ENCODE measurements at regions not wholly inside any gene's neighbourhood (a gene's known extent, or its start where the extent isn't known, plus 50 kb on each side); places are given as distances from the start of the nearest gene placed in this dataset.
"Not testable (repeated sequence)": the region's sequence is repeated elsewhere in the genome, so short reads cannot be mapped to it uniquely, and the experiment has no call there.

DNA sequence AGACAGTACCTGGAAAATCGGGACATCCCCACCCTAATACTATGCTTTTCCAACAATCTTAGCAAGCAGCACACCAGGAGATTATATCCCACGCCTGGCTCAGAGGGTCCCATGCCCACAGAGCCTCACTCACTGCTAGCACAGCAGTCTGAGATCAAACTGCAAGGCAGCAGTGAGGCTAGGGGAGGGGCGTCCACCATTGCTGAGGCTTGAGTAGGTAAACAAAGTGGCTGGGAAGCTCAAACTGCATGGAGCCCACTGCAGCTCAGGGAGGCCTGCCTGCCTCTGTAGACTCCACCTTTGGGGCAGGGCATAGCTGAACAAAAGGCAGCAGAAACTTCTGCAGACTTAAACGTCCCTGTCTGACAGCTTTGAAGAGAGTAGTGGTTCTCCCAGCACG lies 275.5 kb downstream of the IKZF2 start:
- DNase-seq (ENCODE audit: extremely low read depth, low read depth), result not testable (repeated sequence)

DNA sequence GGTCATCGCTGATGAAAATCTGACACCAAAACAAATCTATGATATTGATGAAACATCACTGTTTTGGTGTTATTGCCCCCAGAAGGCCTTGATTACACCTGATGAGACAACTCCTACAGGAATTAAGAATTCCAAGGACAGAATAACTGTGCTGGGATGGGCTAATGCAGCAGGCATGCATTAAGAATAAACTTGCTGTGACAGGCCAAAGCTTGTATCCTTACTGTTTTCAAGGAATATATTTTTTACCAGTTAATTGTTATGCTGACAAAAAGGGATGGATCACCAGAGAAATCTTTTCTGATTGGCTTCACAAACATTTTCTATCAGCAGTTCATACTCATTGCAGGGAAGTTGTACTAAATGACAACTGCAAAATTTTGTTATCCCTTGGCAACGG lies 278.2 kb downstream of the IKZF2 start:
- DNase-seq (ENCODE audit: extremely low read depth, low read depth), result no peak

- no peak for DNase-seq (ENCODE audit: extremely low read depth, low read depth)
Observed at GRCh38 chr2:212871597-212871996, 279.8 kb downstream of the IKZF2 start.

GRCh38 chr2:212864186-212864585 lies 287.2 kb downstream of the IKZF2 start:
- no peak for DNase-seq (ENCODE audit: extremely low read depth, low read depth)

DNA sequence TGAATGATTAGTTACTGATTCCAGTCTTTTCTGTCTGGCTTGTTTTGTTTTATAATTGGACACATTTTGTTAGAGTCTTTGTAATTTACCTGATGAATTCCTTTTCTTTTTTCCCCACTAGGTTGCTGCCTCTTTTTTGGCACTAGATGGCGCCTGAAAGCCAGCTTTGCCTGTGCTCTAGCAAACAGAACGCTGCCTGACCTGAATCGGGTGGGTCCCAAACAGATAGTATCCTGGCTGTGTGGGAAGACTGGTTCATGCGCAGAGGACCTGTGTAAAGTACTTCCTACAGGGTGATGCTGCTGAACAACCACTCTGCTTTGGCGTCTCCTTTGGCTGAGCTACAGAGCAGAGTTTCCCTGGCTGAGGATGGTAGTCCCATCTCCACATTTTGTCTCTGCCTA lies 288.2 kb downstream of the IKZF2 start:
- peak; percentile 19 for DNase-seq (ENCODE audit: extremely low read depth, low read depth)

DNA sequence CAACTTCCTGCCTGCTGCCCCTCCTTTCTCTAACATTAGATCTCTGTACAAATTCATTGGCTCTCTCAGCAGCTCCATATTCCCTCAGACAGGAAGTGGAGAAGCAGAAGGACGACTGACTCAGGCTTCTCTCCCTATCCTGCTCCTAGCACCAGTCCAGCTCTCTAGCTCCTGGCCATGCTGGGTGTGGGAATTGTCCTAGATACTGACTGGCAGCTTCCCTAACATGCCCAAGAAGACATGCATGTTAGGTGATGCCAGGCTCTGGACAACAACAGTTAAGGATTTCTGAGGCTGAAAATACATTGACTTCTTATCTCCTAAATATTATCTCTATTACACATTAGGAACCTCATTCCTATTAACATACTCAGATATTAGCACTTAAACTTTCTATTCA lies 292.9 kb downstream of the IKZF2 start:
- DNase-seq (ENCODE audit: extremely low read depth, low read depth), result no peak

DNA sequence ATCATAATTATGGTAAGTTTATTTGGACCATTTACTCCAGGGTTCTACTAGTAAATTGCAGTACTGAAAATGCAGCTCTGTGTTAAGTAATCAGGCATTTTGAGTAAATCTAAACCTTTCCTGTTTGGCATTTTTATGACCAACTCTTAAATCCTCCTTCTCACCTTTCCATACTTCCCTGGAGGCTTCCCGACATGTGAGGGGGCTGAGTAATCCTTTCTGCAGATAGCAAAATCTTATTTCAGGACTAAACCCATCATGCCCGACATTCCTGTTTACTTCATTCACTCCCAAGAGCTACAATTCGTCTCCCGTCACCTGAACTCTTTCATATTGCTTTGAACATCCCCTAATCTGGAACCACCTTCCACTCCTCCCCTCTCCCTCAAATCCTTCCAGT lies 296.6 kb downstream of the IKZF2 start:
- DNase-seq (ENCODE audit: extremely low read depth, low read depth), result no peak

DNA sequence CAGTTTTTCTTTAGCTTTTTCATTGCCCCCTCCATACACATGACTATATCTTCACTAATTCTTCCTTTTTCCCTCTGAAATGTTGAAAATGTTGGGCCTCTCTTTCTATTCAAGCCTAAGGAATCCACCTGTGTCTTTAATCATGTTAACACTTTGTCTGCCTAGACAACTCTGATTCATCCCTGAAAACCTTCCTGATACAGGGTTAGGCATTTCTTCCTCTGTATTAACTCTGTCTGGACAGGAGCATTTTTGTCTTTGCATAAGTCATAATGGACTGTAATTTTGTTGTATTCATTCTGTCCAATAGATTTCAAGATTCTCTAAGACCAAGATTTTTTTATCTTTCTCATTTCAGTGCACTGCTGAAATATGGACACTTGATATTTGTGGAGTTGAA lies 297.3 kb downstream of the IKZF2 start:
- no peak for DNase-seq (ENCODE audit: extremely low read depth, low read depth)

DNA sequence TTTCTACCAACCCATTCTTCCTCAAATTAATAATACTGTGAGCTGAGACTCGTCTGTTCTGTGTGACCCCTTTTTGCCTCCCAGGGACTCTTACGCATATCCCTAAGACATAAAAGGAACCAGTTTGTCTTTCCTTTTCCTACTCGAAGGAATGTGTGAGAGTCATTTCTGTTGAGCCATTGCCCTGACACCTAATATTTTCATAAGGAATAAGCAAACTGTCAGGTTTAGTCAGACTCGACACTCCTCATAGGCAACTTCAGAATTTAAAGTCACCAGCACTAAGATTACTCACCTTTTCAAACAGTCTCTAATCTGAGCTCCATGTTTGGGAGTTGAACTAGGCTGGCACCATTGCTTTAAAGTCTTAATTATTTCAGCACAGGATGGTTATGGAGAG lies 305.5 kb downstream of the IKZF2 start:
- DNase-seq (ENCODE audit: extremely low read depth, low read depth), result no peak

DNA sequence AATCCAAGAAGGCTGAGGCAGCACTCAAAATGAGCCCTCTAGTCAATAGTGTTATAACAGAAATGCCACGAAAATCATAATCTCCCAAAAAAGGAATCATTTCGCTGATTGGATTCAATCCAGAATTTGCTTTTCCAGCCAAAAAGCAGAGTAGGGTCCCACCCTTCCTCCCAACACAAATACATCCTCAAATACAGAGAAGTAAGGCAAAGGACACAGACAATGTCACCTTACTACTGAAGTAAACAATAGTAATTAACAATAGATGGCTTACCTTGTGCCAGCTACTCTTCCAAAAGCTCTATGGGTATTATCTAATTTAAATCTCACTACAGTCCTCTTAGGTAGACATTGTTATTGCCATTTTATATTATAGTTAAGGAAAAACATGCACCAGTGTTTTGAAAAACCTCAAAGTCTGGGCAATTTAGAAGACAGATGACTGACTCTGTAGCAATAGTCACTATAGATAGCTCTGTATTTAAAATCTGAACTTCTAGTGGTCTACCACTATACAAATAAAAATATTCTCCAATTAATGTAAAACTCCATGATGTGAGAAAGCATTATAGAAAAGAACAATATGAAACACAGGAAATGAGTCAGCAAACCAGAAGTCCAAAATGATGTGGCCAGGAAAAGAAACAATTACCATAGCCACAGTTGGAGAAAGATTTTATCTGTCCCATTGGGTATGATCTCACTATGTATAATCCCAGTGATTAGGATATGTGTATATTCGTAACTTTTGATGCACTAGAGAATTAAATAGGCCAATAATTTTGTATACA lies 305.0 kb upstream of the ERBB4 start:
- DNase-seq (ENCODE audit: extremely low read depth, low read depth), result no peak

DNA sequence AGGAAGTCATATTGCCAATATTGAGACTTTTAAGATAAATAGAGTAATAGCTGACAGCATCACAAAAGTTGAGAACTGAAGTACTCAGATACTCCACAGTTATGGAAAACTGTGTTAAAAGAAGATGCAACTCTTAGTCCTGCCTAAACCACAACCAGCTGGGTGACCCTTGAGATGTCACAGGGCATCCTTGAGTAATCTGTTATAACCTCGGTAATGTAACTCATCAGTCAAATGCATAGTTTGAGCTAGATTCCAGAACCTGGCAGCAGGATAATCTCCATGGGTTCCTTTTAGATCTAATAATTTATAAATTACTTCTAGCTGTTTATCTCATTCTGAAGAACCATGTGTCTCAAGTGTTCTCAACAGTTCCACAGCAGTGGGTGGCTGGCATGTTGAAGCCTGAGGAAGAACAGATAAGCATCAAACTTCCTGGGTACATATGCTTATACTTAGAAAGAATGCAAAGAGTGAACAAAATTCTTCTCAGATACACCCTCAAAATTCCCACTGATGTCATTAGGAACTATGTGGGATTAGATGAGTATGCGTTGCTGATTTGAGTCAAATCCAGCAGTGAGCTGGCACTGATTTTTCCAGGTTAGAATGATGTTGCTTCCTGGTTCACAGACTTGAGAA lies 304.1 kb upstream of the ERBB4 start:
- DNase-seq (ENCODE audit: extremely low read depth, low read depth), result no peak

GRCh38 chr2:212841460-212841859 lies 302.9 kb upstream of the ERBB4 start:
- no peak for DNase-seq (ENCODE audit: extremely low read depth, low read depth)

GRCh38 chr2:212832211-212833195 lies 293.9 kb upstream of the ERBB4 start:
- DNase-seq (ENCODE audit: extremely low read depth, low read depth), result no peak

DNA sequence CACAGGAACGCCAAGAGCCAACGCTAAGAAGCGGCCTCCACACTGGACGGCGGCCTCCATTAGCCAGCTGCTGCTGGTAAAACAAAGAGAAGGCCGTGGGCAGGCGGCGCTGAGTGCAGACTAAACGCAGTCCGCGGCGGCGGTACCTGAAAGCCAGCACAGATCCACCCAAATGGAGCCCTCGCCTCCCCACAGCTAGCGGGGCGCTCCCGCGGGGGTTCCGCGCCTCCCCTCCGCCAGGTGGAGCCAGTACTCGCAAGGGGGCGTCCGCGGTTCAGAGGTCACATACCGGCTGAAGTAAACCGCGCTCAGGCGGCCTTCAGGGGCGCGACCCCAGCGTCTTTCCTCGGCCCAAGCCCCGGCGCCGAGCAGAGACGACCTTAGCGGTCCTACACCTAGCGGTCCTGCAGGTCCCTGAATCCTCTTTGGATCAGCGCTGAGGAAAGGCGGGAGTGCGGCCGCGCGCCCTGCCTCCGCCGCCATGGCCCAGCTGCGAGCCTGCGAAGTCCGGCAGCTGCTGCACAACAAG lies 293.1 kb upstream of the ERBB4 start:
- no peak for DNase-seq (ENCODE audit: extremely low read depth, low read depth)

GRCh38 chr2:212816267-212816666 lies 277.7 kb upstream of the ERBB4 start:
- no peak for DNase-seq (ENCODE audit: extremely low read depth, low read depth)

DNA sequence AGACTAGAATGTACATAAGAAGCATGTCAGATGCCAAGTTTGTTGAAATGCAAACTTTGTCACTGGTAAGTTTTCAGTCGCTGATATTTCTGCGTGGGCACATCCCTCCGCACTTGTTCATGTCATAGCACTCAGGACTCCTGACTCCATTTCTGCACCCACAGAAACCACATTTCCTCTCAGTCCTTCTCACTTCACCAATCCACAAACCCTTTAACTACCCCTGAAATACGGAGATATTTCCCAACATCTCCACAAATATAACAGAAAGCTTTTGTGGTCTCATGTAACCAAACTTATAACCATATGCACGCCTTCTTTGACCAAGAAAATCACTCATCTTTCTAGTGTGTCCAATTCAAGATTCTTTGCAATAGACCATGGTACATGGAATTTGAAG lies 276.9 kb upstream of the ERBB4 start:
- DNase-seq (ENCODE audit: extremely low read depth, low read depth), result no peak

GRCh38 chr2:212814941-212815340 lies 276.3 kb upstream of the ERBB4 start:
- DNase-seq (ENCODE audit: extremely low read depth, low read depth), result no peak

DNA sequence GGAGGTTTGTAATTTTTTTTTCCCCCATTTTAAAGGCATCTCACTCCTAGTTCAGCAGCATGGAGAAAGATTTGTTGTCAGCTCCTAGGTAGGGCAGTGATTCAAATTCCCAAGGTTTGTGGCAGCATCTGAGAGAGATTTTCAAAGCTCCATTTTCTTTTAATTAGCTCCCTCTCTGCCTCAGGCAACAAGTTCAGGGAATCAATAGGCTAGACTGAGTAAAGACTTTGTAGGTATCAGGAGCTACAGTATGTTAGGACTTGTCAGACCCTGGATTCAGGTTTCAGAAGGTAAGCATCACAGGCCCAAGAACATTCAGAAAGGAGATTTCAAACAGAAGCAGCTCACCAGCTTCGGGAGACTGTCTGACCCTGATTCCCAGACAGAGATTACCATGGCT lies 273.3 kb upstream of the ERBB4 start:
- no peak for DNase-seq (ENCODE audit: extremely low read depth, low read depth)

DNA sequence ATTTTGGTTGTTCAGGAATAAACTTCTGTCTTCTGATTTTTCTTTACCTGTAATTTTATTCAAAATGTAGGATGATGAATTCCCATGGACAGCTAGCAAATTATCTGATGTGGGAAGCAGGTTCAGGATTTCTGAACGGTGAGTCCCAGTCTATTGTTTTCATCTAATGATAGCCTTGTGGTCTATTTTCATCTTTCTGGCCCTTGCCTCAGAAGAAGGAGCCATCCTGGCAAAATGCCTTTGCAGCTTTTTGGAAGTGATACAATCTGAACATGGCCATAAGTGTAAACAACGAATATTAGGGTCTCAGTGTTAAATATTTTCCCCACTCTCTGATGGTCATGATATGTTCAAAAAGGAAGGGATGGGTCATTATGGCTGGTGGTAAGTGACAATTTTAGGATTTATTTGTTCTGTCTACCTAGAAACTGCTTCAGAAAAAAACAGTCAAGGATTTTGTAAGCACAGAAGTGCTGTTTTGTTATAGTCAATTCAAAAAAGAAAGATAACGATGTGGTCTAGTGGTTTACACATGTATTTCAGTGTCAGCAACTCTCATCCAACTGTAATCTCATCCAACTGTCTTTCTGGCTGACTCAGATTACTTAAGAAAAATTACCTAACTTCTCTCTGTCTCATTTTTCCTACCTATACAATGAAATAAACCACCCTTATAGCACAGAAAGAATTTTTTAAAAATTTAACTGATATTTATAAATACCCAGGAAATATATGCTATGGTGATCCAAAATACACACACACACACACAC lies 272.6 kb upstream of the ERBB4 start:
- no peak for DNase-seq (ENCODE audit: extremely low read depth, low read depth)

DNA sequence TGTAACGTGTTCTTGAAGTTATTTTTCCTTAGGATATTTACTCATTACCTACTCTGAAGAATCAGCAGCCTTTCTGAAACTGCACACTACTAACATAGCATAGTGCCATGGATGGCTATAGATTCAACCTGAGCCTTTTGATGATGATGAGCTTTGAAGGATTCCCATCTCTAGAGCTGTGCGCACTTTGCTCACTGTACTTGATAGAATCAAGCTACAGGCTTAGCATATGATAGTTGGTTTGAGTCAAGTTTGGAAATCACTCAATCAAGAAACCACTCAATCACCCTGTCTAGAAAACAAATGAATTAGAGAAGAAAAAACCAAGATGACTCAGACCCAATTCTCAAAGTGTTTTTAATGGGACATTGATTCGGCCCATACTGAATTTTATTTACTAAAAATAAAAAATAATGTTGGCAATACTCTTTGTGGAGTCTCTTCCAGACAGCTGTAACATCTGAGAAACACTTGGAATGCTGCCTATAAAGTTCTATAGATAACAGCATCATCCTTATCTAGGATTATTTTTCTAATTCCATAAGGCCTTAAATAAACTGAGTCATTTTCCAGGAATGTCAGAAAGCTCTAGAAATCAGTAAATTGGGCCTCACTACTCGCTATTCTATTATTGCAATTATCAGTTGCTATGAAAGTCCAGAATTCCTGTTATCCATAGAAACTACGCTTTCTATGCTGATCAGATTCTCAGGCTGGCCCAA lies 259.0 kb upstream of the ERBB4 start:
- no peak for DNase-seq (ENCODE audit: extremely low read depth, low read depth)
